GM19023 (cell line): ENCODE measurements at regions not wholly inside any gene's neighbourhood (a gene's known extent, or its start where the extent isn't known, plus 50 kb on each side); places are given as distances from the start of the nearest gene placed in this dataset.
"Not testable (repeated sequence)": the region's sequence is repeated elsewhere in the genome, so short reads cannot be mapped to it uniquely, and the experiment has no call there.

Experiments used
- ATAC-seq: cut with Tn5 transposase; IDR thresholded peaks from one replicate; pipeline ENCODE4 v1.9.1; 2021; ENCODE audit warnings: mild to moderate bottlenecking, moderate library complexity; ENCODE audit not compliant: unreplicated experiment

- ATAC-seq = no peak
These were observed 294.9 kb upstream of the TRPC5 start for GRCh38 chrX:112377481-112377880.

DNA sequence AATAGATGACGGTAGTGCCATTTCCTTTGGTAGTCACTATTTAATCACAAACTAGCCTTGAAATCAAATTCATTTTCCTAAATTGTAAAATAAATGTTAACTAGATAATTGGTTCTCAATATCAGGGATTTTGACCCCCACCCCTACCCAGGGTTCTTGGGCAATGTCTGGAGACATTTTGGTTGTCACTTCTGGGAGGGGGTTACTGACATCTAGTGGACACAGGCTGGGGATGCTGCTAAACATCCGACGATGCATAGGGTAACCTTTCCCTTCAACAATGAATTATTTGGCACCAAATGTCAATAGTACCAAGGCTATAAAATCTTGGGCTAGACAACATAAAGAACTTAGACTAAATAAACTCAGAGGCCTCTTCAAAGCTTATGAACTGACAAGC, 285.8 kb upstream of the TRPC5 start:
- ATAC-seq = no peak

DNA sequence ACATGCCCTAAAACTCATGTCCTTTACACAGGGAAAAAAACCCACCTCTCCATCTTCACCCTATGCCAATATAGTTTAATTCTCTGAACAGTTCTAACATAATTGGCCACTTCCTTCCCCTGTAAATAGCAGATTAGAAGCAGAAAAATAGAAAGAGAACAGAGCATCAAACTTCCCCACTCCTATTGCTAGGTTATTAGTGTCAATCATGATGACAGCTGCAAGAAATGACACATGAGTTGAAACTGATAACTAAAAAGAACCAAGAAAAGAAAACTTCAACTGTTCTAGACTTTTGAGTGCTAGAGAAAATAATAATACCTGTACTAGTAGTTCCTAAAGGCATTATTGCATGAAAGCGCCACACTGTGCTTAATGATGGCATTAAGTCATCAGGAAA, 284.5 kb upstream of the TRPC5 start:
- no peak for ATAC-seq

DNA sequence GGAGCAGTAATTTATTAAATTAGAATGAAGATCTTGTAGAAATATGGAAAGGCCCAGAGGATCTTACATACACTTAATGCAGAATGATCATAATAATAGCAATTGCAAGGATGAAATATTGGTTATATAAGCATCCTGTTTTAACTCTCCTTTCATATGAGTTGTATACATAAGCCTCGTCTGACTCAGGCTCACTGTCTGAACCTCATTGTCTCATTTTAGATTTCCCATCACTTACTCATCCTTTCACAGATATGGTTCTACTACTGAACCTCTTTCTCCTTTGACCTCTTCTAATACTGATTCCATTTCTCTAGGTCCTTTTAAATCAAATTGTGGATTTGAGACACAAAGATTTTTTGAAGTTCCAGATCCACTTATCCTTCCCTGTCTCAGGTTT, 277.3 kb upstream of the TRPC5 start:
- no peak for ATAC-seq

DNA sequence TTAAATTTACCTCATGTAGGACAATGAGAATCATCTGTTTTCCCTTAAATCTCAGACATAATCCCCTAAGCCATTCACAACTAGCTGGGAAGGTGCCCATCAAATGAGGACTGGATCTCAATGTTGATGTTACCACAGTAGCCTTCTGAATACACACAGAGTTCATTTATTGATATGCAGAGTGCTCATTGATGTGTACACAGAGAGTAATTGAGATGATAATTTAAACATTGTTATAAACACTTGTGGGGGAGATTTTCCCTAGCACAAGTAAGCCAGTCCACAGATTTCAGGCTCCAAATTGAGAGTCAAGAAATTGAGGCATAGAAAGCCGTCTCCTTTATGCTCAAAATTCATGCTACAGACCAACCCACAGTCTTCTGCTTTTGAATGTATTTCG, 273.4 kb upstream of the TRPC5 start:
- ATAC-seq = no peak

DNA sequence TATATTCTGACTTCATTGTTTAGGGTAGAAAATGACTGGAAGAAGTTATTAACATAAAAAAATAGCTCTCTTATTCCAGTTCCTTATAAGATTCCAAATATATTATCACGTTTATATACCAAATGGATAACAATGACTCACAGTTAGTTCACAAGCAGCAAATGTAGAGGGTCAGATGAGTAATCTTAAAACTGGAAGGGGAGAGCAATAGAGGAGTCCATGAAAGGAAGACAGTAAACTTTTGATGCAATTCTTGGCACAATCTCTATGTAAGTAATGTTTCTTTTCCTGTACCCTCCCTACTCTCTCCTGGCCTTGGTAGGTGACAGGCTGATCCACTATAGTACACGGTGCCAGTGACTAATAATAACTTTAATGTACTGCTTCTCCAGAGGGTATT, 259.0 kb upstream of the TRPC5 start:
- ATAC-seq = no peak

DNA sequence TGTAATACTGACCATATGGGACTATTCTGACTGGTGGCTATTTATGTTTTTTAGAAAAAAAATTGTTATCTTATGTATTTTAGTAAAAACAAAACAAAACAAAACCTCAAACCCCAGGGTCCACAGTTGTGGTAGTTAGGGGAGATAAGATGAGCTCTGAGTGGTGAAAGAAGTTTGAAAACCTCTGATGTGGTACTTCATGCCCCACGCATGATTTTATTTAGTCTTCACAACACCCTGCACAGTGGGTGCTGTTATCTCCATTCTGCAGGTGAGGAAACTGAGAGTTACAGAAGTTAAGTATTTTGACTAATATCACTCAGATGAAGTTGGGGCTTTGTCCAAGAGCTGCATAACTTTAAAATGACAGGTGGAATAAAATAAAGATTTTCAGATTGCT, 230.6 kb upstream of the TRPC5 start:
- no peak for ATAC-seq

- ATAC-seq = no peak
These were observed 223.5 kb upstream of the TRPC5 start for GRCh38 chrX:112306027-112306426.

DNA sequence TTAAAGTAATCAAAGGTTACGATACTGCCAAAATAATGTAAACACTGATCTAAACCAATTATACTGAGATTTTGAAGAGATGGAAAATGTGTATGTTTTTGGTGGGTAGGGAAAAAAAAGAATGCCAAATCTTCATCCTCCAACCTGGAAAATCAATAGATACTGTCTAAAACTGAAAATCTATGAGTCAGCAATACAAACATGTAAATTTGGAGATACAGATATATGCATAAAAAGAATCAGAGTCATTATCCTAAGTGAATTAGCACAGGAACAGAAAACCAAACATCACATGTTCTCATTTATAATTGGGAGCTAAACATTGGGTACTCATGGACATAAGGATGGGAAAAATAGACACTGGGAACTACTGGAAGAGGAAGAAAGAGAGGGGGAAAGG, 197.4 kb upstream of the TRPC5 start:
- no peak for ATAC-seq

DNA sequence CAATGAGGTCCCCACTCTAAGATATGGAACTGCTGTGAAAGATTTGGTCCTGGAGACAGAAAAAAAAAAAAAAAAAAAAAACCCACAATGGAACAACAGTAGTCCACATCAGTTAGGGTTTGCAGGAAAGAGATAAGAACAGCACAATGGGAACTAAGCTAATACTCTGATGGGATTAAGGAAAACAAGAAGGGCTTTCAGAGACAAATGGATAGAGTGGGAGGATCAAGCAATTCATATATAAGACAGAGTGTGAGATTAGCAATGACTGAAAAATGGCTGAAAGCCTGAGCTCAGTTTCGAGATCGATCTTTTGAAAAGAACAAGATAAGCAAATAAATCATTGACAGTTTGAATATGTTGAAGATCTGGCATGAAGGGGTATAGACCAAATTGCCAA, 188.4 kb upstream of the TRPC5 start:
- no peak for ATAC-seq

DNA sequence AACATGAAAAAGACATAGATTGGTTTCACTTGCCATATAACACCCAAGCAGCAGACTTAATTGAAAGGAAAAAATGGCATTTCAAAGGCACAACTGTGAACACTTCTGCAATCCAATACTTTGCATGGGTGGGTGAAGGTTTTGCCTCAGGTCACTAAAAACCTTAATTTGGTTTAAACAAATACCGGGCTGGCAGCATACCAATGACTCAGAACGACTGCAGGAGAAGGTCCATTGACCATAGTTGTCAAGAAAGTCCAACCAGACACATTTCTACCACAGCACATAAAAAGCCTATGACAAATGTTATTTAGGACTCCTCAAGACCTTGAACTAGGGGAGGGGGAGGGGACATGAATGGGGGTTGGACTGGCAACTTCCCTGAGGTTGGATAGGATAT, 183.6 kb upstream of the TRPC5 start:
- ATAC-seq = no peak

DNA sequence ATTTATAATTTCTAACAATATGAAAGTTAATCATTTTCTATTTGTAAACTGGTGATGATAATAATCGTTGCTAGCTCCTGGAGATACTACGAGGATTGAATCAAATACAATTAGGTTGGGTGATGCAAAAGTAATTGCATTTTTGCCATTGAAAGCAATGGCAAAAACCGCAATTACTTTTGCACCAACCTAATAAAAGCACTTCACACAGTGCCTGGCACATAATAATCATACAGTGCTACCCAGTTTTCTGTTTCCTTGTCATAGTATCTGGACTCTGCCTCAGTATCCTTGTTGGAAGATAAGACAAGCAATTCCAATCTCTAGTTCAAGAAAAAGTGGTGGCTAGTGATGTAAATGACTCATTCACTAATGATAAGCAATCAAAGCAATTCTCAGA, 176.8 kb upstream of the TRPC5 start:
- ATAC-seq = no peak

- no peak for ATAC-seq
These were observed 172.3 kb upstream of the TRPC5 start for GRCh38 chrX:112254896-112255295.

DNA sequence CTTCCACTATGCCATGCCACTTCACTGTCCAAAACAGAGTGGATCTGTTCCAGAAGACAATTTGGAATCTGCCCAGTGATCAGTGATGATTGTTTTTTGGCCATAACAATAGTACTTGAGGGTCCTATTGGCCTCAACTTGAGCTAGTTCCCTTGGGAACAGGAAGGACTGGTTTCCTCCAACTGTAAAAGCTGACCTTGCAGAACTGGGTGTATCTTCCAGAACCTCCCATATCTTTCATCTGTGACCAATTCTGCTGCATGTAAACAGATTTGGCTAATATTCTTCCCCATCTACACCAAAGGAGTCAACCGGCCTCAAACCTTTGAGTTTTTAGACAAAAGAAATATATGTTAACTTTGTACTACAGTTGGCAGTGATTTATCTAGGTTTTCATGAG, 165.1 kb upstream of the TRPC5 start:
- no peak for ATAC-seq

GRCh38 chrX:112235547-112235946, 153.0 kb upstream of the TRPC5 start:
- no peak for ATAC-seq

DNA sequence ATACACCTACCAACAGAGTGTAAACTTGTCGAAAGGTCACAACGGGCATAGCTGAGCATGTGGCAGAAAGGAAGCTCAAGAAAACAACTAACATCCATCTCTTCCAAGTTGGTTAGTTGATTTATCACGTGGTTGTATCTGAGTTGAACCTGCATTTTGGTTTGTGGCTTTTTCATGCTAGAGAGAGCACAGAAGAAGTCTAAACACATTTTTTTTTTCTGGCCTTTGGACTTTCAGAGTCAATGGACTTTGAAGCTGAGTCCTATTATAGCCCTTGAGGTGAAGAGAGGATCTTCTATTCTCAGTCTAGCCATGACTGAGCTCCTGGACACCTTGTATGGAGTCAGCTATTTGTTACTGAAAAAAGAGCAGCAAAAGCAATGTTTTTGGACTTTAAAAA, 150.6 kb upstream of the TRPC5 start:
- peak; percentile 97 for ATAC-seq

DNA sequence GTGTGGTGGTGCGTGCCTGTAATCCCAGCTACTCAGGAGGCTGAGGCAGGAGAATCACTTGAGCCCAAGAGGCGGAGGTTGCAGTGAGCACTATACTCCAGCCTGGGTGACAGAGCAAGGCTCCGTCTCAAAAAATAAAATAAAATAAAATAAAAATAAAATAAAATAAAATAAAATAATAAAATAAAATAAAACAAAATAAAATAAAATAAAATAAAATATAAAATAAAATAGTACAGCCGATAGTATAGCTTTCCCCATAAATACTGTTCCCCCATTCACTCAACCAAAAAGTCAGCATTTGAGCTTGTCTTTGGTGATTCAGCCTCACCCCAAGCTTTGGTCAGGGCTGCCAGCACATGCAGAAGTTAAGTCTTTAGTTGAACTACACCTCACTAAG, 144.2 kb upstream of the TRPC5 start:
- not testable (repeated sequence) for ATAC-seq

- no peak for ATAC-seq
These were observed 140.8 kb upstream of the TRPC5 start for GRCh38 chrX:112223391-112223790.

DNA sequence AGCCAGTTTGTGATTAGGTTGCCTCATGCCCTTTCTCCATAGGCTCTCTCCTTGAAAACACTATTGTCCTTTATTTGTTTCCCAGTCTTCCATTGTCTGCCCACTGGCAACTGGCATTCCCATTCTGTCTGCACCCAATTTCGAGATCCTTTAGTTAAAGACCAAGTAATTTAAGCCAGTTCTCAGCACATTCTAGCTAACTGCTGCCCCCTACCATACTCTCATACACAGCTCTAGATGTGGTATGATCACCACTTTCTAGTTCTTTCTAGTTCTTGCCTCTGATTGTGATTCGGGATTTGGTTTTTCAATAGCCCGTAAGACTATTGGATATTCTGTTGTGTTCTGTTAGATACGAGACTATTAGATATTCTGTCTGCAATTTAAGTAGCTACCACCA, 135.8 kb upstream of the TRPC5 start:
- ATAC-seq = no peak

DNA sequence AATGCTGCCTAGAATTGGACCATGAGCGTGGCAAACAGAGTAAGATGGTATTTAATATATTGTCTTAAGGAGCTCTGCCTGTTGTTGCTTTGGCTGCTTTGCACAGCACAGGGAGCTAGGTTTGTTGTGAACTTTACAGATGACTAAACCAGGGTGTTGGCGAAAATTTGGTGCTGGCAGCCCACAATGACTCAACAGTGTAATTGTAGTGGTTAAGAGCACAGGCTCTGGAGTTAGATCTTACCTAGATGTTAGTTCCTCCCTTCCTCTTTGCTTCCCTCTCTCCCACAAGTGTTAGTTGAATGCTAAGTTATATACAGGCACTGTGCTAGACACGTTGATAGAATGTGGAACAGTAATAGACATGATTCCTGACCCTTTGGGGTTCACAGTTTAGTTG, 128.9 kb upstream of the TRPC5 start:
- peak; percentile 88 for ATAC-seq

- no peak for ATAC-seq
These were observed 115.3 kb upstream of the TRPC5 start for GRCh38 chrX:112197840-112198239.

DNA sequence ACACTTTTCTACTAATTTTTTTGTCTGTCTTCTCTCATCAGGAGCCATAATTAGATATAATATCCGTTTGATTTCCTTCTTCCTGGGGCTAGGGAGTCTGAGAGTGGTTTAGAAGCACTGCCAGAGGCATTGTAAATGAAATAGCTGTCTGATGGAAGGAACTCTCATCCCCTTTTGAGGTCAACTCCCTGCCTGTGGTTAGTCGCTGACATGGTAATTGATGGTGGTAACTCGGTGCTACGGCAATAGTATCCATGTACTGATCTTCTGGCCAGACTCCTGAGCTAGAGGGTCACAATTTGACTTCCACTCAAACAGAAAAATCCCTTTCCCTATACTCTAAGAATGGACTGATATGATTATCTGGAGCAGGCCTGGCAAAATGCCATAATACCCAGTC, 108.1 kb upstream of the TRPC5 start:
- ATAC-seq = no peak

DNA sequence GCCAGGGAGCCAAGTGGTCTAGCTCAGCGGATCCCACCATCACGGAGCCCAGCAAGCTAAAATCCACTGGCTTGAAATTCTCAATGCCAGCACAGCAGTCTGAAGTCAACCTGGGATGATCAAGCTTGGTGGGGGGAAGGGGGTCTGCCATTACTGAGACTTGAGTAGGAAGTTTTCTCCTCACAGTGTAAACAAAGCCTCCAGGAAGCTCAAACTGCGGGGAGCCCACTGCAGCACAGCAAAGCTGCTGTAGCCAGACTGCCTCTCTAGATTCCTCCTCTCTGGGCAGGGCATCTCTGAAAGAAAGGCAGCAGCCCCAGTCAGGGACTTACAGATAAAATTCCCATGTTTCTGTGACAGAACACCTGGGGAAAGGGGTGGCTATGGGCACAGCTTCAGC, 98.8 kb upstream of the TRPC5 start:
- not testable (repeated sequence) for ATAC-seq

GRCh38 chrX:112164420-112164819, 81.8 kb upstream of the TRPC5 start:
- ATAC-seq = no peak
